ENCODE measurements at regions not wholly inside any gene's neighbourhood (a gene's known extent, or its start where the extent isn't known, plus 50 kb on each side); places are given as distances from the start of the nearest gene placed in this dataset.

DNA sequence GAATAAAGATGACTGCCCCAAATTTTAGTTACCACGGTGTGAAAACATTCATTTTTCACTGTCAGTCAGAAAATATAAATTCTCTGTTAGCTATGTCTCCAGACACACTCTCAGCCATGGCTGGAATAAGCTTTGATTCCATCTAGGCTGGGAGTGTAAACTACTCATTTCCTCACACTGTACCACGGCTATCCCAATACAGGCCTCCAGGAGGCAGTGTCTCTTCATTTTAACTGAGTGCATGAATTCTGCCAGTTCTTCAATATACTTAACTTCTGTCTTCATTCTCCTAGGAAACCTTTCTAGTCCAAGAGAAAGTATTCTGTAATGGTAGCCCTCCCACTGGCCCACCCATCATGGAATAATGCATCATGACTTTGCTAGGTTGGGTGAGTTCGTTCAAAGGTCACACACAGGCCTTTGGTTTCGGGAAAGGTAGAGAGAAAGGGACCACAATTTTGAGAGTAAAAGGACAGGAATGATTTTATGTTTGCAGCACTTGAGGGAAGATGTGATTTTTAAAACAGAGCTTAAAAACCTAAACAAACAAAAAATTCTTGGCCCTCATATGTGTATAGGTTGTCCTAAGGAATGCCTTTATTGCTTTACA is 381.1 kb downstream of the SEC23A start:
- TF ChIP-seq, protein P1, sequence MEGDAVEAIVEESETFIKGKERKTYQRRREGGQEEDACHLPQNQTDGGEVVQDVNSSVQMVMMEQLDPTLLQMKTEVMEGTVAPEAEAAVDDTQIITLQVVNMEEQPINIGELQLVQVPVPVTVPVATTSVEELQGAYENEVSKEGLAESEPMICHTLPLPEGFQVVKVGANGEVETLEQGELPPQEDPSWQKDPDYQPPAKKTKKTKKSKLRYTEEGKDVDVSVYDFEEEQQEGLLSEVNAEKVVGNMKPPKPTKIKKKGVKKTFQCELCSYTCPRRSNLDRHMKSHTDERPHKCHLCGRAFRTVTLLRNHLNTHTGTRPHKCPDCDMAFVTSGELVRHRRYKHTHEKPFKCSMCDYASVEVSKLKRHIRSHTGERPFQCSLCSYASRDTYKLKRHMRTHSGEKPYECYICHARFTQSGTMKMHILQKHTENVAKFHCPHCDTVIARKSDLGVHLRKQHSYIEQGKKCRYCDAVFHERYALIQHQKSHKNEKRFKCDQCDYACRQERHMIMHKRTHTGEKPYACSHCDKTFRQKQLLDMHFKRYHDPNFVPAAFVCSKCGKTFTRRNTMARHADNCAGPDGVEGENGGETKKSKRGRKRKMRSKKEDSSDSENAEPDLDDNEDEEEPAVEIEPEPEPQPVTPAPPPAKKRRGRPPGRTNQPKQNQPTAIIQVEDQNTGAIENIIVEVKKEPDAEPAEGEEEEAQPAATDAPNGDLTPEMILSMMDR (IDR thresholded peaks at IDR 0.05), result peak; percentile 71
- TF ChIP-seq TCF7L2 (IDR thresholded peaks at IDR 0.05; ENCODE audit: low read depth, low read length) (no peak), POLR2AphosphoS5 (IDR thresholded peaks at IDR 0.05; ENCODE audit: low read depth, low read length) (no peak), REST (IDR thresholded peaks at IDR 0.05; ENCODE audit: insufficient read depth in 1 of 2, low read depth in 2 of 2, low read length in 1 of 2) (no peak), SIN3A (IDR thresholded peaks at IDR 0.05; ENCODE audit: borderline replicate concordance, insufficient read depth, low read depth, low read length) (no peak)

Data from Panc1 (cell line).